HCT116 (cell line): ENCODE measurements at regions not wholly inside any gene's neighbourhood (a gene's known extent, or its start where the extent isn't known, plus 50 kb on each side); places are given as distances from the start of the nearest gene placed in this dataset.
"Not testable (repeated sequence)": the region's sequence is repeated elsewhere in the genome, so short reads cannot be mapped to it uniquely, and the experiment has no call there.

Experiments used
- ATAC-seq: fragments of 200-7000 bp; cut with Tn5 transposase; 2 replicates; pipeline ENCODE4 v1.9.1; 2020; ENCODE audit warnings: mild to moderate bottlenecking, moderate library complexity
- BruUV-seq: library from RNA; stranded (reverse); fragments of 400-500 nt; replicated peaks from 2 replicates; lab custom pipeline; 2021; lab: Mats Ljungman, UMichigan
- CTCF ChIA-PET: fragments of 300-600 bp; sonication (Branson Sonifier 250); formaldehyde crosslinking; loops from one replicate; lab custom pipeline; 2021; ENCODE audit warnings: antibody characterized with exemption; lab: Charles Lee
- POLR2A ChIA-PET: fragments of 300-600, 350-600 bp; sonication (Branson Sonifier 250); formaldehyde crosslinking; loops from one replicate; lab custom pipeline; 2021; ENCODE audit warnings: antibody characterized with exemption; lab: Charles Lee
- RAD21 ChIA-PET, 2 experiments: fragments of 300-600 bp; sonication (Branson Sonifier 250); formaldehyde crosslinking; loops; one replicate each; lab custom pipeline; 2023; ENCODE audit warnings: low total read pairs in 2 of 2; ENCODE audit not compliant: uncharacterized antibody in 2 of 2, unreplicated experiment in 2 of 2, low non-redundant PET in 1 of 2; lab: Charles Lee
- DNase-seq: peaks from one replicate; pipeline ENCODE4 v3.0.0-alpha.2; 2010; ENCODE audit warnings: low read depth, low spot score
- H2AFZ ChIP-seq: fragments of 200-600 bp; shearing (Covaris generic), sonication (generic); 2 replicates; pipeline ENCODE4 v1.6.1; 2017; ENCODE audit warnings: low read depth, mixed run types, mixed read lengths, antibody characterized with exemption, low read length; ENCODE audit not compliant: poor library complexity, severe bottlenecking
- H3K27ac ChIP-seq: 2 replicates; pipeline ENCODE4 v1.5.1; 2012; ENCODE audit warnings: low read depth, low read length
- H3K27me3 ChIP-seq: fragments of 200-600 bp; sonication (generic); 2 replicates; pipeline ENCODE4 v1.6.1; 2016; ENCODE audit warnings: mixed run types, low read length, mixed read lengths; ENCODE audit not compliant: insufficient read depth
- H3K36me3 ChIP-seq, 2 experiments: fragments of 200-500 bp in 1 of 2; fragments of 200-600 bp in 1 of 2; sonication (Bioruptor generic) in 1 of 2; sonication (generic) in 1 of 2; 2 replicates each; pipeline versions ENCODE4 v1.5.1 to v1.6.1; 2014 to 2016; ENCODE audit warnings: low read length in 2 of 2, inconsistent platforms in 1 of 2, mixed read lengths in 1 of 2, mixed run types in 1 of 2; ENCODE audit not compliant: insufficient read depth in 2 of 2, control insufficient read depth in 1 of 2
- H3K4me1 ChIP-seq, 2 experiments: fragments of 200-600 bp in 1 of 2; sonication (generic) in 1 of 2; 2 replicates each; pipeline versions ENCODE4 v1.5.1 to v1.6.1; 2012 to 2017; ENCODE audit warnings: low read length in 2 of 2, inconsistent platforms in 1 of 2, mild to moderate bottlenecking in 1 of 2, mixed read lengths in 1 of 2, mixed run types in 1 of 2, moderate library complexity in 1 of 2; ENCODE audit not compliant: insufficient read depth in 2 of 2, control insufficient read depth in 1 of 2
- H3K4me2 ChIP-seq: fragments of 200-600 bp; sonication (generic); 2 replicates; pipeline ENCODE4 v1.6.1; 2017; ENCODE audit warnings: mixed run types, low read length, mixed read lengths
- H3K4me3 ChIP-seq, 2 experiments: fragments of 200-600 bp in 1 of 2; sonication (generic) in 1 of 2; replicated peaks in 1 of 2; 2 replicates each; pipeline ENCODE4 v1.5.1; 2011 to 2016; ENCODE audit warnings: low read length in 2 of 2, control low read depth in 1 of 2, low read depth in 1 of 2, mild to moderate bottlenecking in 1 of 2, mixed read lengths in 1 of 2, mixed run types in 1 of 2
- H3K79me2 ChIP-seq: fragments of 200-600 bp; sonication (generic); 2 replicates; pipeline ENCODE4 v1.6.1; 2017; ENCODE audit warnings: mild to moderate bottlenecking, mixed run types, low read length, moderate library complexity, mixed read lengths; ENCODE audit not compliant: insufficient read depth
- H3K9ac ChIP-seq: fragments of 200-600 bp; sonication (generic); 2 replicates; pipeline ENCODE4 v1.6.1; 2016; ENCODE audit warnings: low read length, mixed read lengths
- H3K9me2 ChIP-seq: fragments of 200-600 bp; sonication (generic), shearing (Covaris generic); 2 replicates; pipeline ENCODE4 v1.6.1; 2017; ENCODE audit warnings: mixed run types, mild to moderate bottlenecking, moderate library complexity; ENCODE audit not compliant: insufficient read depth
- H3K9me3 ChIP-seq, 2 experiments: fragments of 200-500 bp in 1 of 2; fragments of 200-600 bp in 1 of 2; sonication (Bioruptor generic) in 1 of 2; sonication (generic) in 1 of 2; 2 replicates each; pipeline ENCODE4 v1.6.1; 2014 to 2017; ENCODE audit warnings: low read length in 2 of 2, mixed read lengths in 2 of 2, inconsistent platforms in 1 of 2, low read depth in 1 of 2, mild to moderate bottlenecking in 1 of 2, mixed run types in 1 of 2, moderate library complexity in 1 of 2; ENCODE audit not compliant: control insufficient read depth in 1 of 2, insufficient read depth in 1 of 2
- H4K20me1 ChIP-seq: fragments of 200-600 bp; sonication (generic), shearing (Covaris generic); 2 replicates; pipeline ENCODE4 v1.6.1; 2017; ENCODE audit warnings: mixed run types, mild to moderate bottlenecking, moderate library complexity; ENCODE audit not compliant: insufficient read depth
- CBX3 ChIP-seq: IDR thresholded peaks from 2 replicates; pipeline ENCODE4 v1.6.1; 2012; ENCODE audit warnings: low read depth
- CEBPB ChIP-seq: IDR thresholded peaks from 2 replicates; pipeline ENCODE4 v1.6.1; 2012; ENCODE audit warnings: low read depth
- EGR1 ChIP-seq: IDR thresholded peaks from 2 replicates; pipeline ENCODE4 v1.6.1; 2012; ENCODE audit warnings: low read depth
- ELF1 ChIP-seq: IDR thresholded peaks from 2 replicates; pipeline ENCODE4 v1.6.1; 2012; ENCODE audit warnings: low read depth, borderline replicate concordance
- EZH2phosphoT487 ChIP-seq: fragments of 200-600 bp; IDR thresholded peaks from 2 replicates; pipeline ENCODE4 v1.6.1; 2018; ENCODE audit warnings: antibody characterized with exemption, borderline replicate concordance
- SIN3A ChIP-seq: IDR thresholded peaks from 2 replicates; pipeline ENCODE4 v1.6.1; 2012; ENCODE audit warnings: low read depth
- SRF ChIP-seq: IDR thresholded peaks from 2 replicates; pipeline ENCODE4 v1.6.1; 2012; ENCODE audit warnings: low read depth
- YY1 ChIP-seq: IDR thresholded peaks from 2 replicates; pipeline ENCODE4 v1.6.1; 2011; ENCODE audit warnings: low read length, low read depth, moderate library complexity, mild to moderate bottlenecking; ENCODE audit not compliant: insufficient replicate concordance; ENCODE audit errors: extremely low read depth
- ZNF274 ChIP-seq: fragments of 200-500 bp; sonication (Bioruptor generic); IDR thresholded peaks from 2 replicates; pipeline ENCODE4 v1.6.1; 2014; ENCODE audit warnings: mild to moderate bottlenecking, low read depth, low read length, inconsistent platforms
- intact Hi-C: fragments of 100-400 bp; cut with micrococcal nuclease; formaldehyde crosslinking; loops from 2 replicates; pipeline ENCODE4 v1.10.0; 2022
- TF ChIP-seq, protein P1 (sequence below), 3 experiments: fragments of 200-600 bp in 1 of 3; sonication (generic) in 1 of 3; IDR thresholded peaks in 2 of 3; conservative IDR thresholded peaks in 1 of 3; 2 replicates each; pipeline ENCODE4 v1.5.1; 2012 to 2017; ENCODE audit warnings: low read depth in 2 of 3, low read length in 2 of 3, antibody characterized with exemption in 1 of 3, borderline replicate concordance in 1 of 3, control low read depth in 1 of 3, mild to moderate bottlenecking in 1 of 3, mixed read lengths in 1 of 3, mixed run types in 1 of 3, moderate library complexity in 1 of 3; ENCODE audit not compliant: insufficient read depth in 1 of 3
- TF ChIP-seq, protein P2 (sequence below): IDR thresholded peaks from 2 replicates; pipeline ENCODE4 v1.6.1; 2012
- TF ChIP-seq, protein P3 (sequence below): IDR thresholded peaks from 2 replicates; pipeline ENCODE4 v1.6.1; 2011; ENCODE audit warnings: mild to moderate bottlenecking, low read length, moderate library complexity; ENCODE audit not compliant: insufficient replicate concordance; ENCODE audit errors: extremely low read depth

DNA sequence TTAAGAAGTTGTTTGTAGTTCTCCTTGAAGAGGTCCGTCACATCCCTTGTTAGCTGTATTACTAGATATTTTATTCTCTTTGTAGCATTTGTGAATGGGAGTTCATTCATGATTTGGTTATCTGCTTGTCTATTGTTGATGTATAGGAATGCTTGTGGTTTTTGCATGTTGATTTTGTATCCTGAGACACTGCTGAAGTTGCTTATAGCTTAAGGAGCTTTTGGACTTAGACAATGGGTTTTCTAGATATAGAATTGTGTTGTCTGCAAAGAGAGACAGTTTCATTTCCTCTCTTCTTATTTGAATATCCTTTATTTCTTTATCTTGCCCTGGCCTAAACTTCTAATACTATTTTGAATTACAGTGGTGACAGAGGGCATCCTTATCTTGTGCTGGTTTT, 52.1 kb upstream of the GRID2 start:
- no peak overlapping the region for H3K27ac ChIP-seq
- DNase-seq (no peak), ATAC-seq (no peak)
- no peak overlapping the region for H3K4me2 ChIP-seq
- no peaks in the 10 kb centered on the region for H4K20me1 ChIP-seq
- intact Hi-C loops = no loop called here
- no peaks in the 10 kb centered on the region for H3K27me3 ChIP-seq
- H3K9me3 ChIP-seq = no peaks in the 10 kb centered on the region
- ChIA-PET POLR2A (no interaction called here), CTCF (no interaction called here), RAD21 (no interaction called here)
- no peak overlapping the region for H2AFZ ChIP-seq
- no peak overlapping the region for H3K4me3 ChIP-seq
- H3K4me1 ChIP-seq = no peaks in the 10 kb centered on the region
- TF ChIP-seq EZH2phosphoT487 (no peak), CBX3 (no peak), SRF (no peak), ZNF274 (no peak), CEBPB (no peak), EGR1 (no peak), SIN3A (no peak), YY1 (no peak), ELF1 (no peak)
- TF ChIP-seq, protein P1, sequence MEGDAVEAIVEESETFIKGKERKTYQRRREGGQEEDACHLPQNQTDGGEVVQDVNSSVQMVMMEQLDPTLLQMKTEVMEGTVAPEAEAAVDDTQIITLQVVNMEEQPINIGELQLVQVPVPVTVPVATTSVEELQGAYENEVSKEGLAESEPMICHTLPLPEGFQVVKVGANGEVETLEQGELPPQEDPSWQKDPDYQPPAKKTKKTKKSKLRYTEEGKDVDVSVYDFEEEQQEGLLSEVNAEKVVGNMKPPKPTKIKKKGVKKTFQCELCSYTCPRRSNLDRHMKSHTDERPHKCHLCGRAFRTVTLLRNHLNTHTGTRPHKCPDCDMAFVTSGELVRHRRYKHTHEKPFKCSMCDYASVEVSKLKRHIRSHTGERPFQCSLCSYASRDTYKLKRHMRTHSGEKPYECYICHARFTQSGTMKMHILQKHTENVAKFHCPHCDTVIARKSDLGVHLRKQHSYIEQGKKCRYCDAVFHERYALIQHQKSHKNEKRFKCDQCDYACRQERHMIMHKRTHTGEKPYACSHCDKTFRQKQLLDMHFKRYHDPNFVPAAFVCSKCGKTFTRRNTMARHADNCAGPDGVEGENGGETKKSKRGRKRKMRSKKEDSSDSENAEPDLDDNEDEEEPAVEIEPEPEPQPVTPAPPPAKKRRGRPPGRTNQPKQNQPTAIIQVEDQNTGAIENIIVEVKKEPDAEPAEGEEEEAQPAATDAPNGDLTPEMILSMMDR (IDR thresholded peaks at IDR 0.05 in 2 of 3, conservative IDR thresholded peaks at IDR 0.05 in 1 of 3; ENCODE audit: borderline replicate concordance in 1 of 3, insufficient read depth in 1 of 3, low read depth in 2 of 3, low read length in 2 of 3) = no peak
- TF ChIP-seq, protein P2, sequence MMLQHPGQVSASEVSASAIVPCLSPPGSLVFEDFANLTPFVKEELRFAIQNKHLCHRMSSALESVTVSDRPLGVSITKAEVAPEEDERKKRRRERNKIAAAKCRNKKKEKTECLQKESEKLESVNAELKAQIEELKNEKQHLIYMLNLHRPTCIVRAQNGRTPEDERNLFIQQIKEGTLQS = no peak
- TF ChIP-seq, protein P3, sequence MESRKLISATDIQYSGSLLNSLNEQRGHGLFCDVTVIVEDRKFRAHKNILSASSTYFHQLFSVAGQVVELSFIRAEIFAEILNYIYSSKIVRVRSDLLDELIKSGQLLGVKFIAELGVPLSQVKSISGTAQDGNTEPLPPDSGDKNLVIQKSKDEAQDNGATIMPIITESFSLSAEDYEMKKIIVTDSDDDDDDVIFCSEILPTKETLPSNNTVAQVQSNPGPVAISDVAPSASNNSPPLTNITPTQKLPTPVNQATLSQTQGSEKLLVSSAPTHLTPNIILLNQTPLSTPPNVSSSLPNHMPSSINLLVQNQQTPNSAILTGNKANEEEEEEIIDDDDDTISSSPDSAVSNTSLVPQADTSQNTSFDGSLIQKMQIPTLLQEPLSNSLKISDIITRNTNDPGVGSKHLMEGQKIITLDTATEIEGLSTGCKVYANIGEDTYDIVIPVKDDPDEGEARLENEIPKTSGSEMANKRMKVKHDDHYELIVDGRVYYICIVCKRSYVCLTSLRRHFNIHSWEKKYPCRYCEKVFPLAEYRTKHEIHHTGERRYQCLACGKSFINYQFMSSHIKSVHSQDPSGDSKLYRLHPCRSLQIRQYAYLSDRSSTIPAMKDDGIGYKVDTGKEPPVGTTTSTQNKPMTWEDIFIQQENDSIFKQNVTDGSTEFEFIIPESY = no peak
- H3K9ac ChIP-seq = no peak overlapping the region
- H3K79me2 ChIP-seq = no peaks in the 10 kb centered on the region
- no peaks in the 10 kb centered on the region for H3K9me2 ChIP-seq
- BruUV-seq = no TSS peak
- H3K36me3 ChIP-seq = no peaks in the 10 kb centered on the region

DNA sequence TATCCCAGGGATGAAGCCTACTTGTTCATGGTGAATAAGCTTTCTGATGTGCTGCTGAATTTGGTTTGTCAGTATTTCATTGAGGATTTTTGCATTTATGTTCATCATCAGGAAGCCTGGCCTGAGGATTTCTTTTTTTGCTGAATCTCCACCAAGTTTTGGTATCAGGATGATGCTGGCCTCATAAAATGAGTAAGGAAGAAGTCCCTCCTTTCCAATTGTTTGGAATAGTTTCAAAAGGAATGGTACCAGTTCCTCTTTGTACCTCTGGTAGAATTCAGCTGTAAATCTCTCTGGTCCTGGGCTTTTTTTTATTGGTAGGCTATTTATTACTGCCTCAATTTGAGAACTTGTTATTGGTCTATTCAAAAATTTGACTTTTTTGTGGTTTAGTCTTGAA, 51.4 kb upstream of the GRID2 start:
- H2AFZ ChIP-seq, H3K4me1 ChIP-seq, H3K79me2 ChIP-seq, H3K4me3 ChIP-seq, H3K9me3 ChIP-seq, H3K36me3 ChIP-seq, H3K9me2 ChIP-seq, RAD21 ChIA-PET, intact Hi-C loops, H3K4me2 ChIP-seq, BruUV-seq, H4K20me1 ChIP-seq, POLR2A ChIA-PET, ATAC-seq, DNase-seq, CTCF ChIA-PET, H3K27me3 ChIP-seq, H3K27ac ChIP-seq, H3K9ac ChIP-seq: not testable (repeated sequence)
